ENCODE measurements at regions not wholly inside any gene's neighbourhood (a gene's known extent, or its start where the extent isn't known, plus 50 kb on each side); places are given as distances from the start of the nearest gene placed in this dataset.
"Not testable (repeated sequence)": the region's sequence is repeated elsewhere in the genome, so short reads cannot be mapped to it uniquely, and the experiment has no call there.

DNA sequence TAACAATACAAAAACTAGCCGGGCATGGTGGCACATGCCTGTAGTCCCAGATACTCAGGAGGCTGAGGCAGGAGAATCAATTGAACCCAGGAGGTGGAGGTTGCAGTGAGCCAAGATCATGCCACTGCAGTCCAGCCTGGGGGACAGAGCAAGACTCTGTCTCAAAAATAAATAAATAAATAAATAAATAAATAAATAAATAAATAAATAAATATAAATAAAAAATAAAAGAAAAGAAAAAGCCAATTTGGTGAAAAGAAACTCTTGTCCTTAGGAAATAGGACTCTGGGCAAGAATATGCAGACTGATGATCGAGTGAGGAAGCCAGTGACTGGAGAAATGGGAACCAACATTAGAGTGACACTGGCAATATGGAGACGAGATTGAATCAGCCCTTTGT is 171.9 kb upstream of the DCC start:
- DNase-seq (ENCODE audit: low read depth, low spot score) = not testable (repeated sequence)

DNA sequence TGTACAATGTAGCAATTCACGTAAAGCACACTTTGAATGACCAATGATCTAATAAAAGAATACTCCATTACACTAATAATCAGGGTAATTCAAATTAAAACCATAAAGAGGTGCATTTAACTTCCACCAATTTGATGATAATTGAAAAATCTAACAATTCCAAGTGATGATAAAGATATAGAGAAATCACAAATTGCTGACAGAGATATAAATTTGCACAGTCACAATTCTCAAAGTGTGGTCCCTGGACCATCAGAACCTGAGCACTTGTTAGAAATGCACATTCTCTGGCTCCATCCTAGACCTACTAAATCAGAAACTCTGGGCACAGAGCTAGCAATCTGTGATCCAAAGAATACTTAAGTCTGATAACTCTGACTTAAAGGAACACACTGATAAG is 165.8 kb upstream of the DCC start:
- no peak for DNase-seq (ENCODE audit: low read depth, low spot score)

DNA sequence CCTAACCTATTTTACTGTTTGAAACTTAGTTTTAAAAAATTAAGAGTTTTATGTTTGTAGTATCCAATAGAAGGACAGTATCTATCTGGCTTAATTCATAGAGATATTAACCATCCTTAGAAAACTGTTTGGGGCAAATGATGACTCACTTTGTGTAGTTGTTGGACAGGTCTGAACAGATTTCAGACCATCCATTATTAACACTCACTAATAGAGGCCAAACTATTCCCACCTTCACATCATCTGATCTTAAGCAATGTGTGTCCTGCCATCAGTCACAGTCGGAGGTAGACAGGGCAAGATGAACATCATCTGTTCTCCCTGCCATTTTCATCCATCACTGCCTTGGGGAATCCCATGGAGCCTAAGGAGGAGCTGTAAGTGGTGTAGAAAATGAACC is 164.6 kb upstream of the DCC start:
- no peak for DNase-seq (ENCODE audit: low read depth, low spot score)

DNA sequence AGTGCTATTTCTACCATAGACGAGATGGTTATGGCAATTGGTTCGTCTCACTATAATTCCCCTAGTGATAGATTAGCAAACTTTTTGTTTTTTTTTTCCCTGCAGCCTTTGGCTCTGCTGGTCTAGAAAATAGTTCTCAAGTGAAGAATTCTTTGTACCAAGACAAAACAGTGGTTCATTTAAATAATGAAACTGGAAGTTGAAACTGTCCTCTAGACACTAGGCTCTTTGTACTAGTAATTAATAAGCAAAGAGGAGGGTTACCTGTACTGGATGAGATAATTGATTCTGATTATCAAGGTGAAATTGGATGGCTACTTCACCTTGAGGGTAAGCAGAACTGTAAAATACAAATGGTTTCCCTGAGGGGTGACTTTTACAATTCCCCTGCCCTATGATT is 156.9 kb upstream of the DCC start:
- no peak for DNase-seq (ENCODE audit: low read depth, low spot score)

DNA sequence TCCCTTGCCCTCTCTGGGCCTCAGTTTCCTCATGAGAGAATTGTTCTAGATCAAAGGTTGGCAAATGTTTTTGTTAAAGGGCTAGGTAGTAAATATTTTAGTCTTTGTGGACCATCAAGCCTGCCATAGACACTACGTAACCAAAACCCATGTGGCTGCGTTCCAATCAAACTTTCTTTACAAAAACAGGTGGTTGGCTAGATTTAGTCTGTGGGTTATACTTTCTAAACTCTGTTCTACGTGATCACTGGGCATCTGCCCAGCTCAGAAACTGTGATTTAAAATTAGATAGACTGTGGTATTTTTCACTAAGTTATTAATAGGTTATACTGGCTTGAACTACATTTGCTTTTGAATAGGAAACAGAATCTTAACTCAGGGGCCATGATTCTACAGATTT is 149.8 kb upstream of the DCC start:
- DNase-seq (ENCODE audit: low read depth, low spot score) = no peak

DNA sequence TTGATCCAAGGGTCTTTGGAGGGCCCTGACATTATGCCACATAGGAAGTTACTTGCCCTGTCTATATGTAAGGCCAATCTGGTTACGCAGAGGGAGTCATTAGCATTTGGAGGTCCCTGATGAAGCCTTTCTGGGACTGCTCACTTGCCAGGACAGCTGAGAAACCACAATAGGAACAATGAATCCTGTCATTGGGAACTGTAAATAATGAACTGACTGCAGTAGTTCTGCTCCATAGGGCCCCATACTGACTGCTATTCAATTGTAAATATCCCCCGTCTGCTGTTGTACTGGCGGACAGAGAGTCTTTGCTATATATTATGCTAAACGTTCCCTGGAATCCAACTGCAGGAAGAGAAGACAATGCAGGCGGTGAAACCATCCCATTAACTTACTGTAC is 149.4 kb upstream of the DCC start:
- DNase-seq (ENCODE audit: low read depth, low spot score) = no peak

DNA sequence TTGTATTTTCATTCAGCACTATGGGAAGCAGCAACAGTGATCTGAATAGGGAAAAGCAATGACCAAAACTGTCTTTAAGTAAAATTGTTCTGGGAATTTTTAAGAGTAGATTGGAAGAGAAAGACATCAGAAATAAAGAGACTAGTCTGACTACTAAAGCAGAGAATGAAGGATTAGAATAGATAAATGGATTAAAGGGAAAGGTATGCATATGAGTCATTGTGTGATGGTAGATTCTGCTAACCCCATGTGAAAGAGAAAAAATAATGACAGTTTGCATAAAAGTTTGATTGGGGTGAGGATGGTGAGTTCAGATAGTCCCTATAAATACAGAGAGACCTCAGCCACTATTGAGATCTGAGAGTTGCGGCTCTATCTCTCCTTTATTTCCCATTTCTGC is 139.6 kb upstream of the DCC start:
- DNase-seq (ENCODE audit: low read depth, low spot score) = no peak

DNA sequence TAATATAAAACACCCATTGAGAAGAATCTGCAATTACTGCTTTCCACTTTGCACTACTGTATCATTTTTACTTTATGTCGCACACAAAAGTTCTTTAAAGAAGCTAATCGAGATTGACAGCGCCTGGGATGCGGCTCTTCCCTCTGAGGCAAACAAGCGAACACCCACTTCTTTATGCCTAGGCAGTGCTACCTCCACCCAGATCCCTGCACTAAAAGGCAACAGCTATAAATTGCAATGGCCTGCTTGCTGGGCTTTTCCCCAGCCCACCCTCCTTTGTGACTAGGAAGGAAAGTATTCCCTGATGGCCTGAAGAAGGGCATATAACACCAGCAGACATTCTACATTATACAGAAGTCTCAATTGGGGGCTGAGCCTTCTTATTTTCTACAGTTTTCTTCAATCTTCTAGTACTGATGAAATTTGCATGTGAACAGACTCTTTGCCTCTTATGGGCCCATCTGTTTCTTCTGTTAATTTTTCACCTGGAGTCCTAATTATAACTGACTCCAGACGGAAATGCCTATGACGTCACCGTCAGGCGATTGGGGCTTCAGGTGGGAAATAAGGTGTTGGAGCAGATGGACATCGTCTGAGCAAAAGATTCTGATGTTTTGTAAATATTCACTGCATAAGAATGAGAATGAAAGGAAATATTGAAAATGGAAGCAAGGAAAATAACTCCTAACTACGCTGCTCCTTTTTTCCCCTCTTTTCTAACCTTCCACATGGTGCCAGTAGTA is 138.9 kb upstream of the DCC start:
- no peak for DNase-seq (ENCODE audit: low read depth, low spot score)

DNA sequence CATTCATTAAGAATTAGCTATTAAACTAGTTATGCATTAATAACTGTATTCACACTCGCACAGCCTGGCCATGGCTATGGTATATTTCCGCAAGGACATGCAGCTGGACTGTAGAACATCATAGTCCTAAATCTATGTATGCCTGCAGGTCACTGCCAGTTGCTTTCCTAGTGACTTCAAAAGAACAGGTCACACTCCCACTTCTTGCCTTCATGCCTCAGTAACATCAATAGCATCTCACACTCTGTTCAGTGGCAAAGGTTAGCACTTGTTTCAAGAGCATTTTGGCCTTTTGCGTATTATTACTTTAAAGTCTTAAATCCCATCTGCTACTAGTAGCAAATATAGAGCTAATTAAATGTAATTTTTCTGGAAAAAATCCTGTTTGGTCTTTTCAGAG is 131.4 kb upstream of the DCC start:
- DNase-seq (ENCODE audit: low read depth, low spot score) = no peak

DNA sequence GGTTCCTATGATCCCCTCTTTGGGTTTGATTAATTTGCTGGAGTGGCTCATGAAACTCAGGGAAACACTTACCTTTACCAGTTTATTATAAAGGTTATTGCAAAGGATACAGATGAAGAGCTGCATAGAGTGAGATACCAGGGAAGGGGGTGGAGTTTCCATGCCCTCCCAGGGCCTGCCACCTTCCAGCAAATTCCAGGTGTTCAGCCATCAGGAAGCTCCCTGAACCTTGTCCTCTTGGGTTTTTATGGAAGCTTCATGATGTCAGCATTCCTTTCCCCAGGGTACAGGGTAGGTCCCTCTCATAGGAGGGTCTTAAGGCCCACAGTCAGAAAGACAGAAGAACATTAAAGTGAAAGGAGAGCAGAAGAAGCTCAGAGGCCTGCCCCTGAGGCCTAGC is 123.9 kb upstream of the DCC start:
- no peak for DNase-seq (ENCODE audit: low read depth, low spot score)

DNA sequence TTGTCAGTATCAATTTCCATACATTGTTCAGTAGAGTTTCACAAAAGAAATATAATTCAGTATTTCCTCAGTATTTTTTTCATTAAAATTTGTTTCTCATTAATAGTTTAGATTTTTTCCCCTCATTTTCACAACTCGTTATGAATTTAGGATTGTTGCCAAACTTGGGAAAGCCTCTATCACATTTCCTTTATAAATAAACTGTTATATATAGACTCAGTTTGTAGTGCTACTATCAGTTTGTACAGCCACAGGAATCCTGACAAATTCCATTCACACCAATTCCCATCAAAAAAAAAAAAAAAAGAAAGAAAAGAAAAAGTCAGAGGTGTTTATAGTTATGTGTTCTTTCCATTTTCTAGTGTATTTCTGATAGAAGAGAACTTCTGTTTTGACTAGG is 123.3 kb upstream of the DCC start:
- no peak for DNase-seq (ENCODE audit: low read depth, low spot score)

DNA sequence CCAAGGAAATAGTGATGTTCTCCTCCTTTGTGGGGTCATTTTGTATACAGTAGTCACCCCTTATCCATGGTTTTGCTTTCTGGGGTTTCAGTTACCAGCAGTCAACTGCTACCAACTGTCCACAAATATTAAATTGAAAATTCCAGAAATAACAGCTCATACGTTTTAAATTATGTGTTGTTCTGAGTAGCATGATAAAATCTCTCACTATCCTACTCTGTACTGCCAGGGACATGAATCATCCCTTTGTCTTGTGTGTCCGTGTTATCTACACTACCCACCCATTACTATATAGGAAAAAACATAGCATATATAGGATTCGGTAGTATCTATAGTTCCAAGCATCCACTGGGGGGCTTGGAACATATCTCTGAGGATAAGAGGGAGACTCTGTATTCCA is 120.9 kb upstream of the DCC start:
- DNase-seq (ENCODE audit: low read depth, low spot score) = no peak

DNA sequence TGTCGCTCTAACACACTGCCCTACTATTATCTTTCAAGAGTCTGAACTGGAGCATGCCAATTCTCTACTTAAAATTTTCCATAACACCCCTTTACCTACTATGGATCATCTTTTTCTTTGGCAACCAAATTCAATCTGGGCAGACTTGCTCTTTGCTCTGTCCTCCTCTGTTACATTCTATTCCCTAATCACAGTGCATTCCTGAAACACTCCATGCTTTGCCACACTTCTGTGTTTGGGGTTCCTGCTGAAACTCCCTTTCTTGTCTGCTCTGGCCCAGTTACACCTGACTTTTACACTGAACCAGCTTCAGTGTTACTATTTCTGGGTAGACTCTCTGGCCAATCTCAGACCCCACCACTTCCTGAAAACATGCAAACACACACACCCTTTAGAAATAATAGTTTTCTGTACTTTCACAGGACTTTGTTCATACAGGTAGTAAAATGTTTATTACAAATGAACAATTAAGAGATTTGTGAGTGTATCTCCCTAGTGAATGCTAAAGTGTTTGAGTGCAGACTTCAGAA is 119.9 kb upstream of the DCC start:
- DNase-seq (ENCODE audit: low read depth, low spot score) = no peak

DNA sequence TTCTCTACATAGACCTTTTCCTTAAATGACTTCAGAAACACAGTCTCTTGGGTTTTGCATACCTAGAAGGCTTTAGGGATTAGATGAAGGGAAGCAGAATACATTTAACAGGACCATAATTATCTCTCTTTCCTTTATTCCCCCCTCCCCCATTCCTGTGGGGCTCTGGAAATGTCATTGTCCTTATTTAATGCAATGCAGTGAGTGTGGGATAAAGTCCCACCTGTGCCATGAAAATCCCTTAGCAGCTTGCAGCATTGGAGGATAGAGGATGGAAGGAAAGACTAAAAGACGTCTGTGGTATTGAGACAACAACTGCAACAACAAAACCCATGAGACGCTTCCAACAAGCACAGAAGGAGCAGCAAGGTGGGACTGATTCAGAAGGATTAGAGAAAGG is 117.8 kb upstream of the DCC start:
- no peak for DNase-seq (ENCODE audit: low read depth, low spot score)

DNA sequence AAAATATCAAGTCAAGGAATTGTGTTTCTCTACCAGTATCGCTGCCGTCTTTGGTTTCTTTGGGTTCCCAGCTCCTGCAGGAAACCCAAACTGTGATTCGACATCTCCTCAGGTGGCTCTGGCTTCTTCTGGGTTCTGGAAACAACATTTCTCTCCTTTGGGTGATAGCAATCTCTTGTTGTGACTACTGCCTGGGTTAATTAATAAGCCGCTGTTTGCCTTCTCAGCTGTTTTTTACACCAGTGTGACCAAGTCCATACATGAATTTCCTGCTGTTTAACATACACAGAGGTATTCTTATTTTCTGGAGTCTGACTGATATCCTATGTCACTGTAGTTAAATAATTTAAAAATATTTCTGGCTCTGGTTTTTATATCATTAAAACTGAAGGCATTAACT is 112.5 kb upstream of the DCC start:
- no peak for DNase-seq (ENCODE audit: low read depth, low spot score)

DNA sequence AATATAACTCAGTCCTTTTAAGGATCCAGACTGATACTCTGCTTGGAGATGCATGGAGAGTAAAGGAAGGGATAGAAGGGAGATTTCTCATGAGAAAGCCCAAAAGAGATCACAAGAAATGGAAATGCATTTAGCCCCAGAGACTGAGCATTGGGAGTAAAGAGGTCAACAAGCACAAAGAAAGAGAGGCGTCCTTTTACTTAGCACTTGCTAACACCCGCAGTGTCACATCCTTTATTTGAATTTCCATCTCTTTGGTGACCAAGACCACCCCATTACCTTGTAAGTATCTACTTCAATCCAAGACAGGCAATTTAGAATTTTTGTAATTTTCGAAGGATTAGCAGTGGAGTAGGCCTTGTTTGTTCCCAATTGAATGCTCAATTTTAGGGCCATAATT is 111.8 kb upstream of the DCC start:
- DNase-seq (ENCODE audit: low read depth, low spot score) = peak; percentile 30

DNA sequence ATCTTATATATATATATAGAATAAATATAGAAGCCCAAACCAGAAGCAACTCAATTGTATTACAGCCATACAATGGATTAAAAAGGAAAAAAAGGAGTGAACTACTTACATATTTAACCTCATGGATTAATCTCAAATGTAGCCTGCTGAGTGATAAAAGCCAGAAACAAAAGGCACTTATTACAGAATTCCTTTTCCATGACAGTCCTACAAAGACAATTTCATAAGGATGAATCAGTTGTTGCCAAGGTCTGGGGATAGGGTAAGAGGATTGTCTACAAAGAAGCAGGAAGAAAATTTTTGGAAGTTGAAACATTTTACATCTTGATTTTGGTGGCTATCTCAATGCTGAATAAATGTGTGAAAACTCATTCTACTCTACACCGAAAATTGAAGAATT is 103.9 kb upstream of the DCC start:
- no peak for DNase-seq (ENCODE audit: low read depth, low spot score)

DNA sequence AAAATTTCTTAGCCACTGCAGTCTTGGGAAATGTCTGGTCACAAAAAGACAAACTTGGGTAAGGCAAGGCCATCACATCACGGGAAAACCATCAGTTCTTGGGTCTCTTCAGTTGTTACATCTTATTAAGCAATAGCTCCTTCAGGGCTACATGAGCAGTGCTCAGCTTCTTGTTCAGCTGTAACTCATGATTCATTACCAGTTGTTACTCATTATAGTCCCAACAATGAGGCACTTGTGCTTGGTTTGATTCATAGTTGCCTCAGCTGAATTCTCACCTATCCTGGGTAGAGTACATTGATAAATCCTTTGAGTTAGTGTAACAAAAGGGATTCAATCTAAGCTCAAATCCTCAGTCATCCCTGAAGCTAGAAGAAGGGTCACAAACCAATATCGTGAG is 102.4 kb upstream of the DCC start:
- no peak for DNase-seq (ENCODE audit: low read depth, low spot score)

DNA sequence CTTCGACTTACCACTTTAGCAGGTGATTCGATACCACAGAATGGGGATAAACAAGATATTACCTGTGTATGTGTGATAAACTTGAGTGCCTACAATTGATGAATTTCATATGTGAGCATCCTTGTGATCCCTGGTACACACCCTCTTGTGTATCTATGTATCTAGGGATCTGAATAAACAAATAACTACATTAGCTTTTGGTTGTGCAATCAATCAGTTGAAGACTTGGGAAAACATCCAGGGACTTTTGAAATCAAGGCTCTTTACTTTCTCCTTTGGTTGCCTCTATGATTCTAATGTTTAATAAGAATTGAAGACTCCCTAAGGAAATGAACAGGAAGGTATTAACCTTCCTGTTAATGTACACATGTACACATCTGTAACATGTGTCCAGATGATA is 97.3 kb upstream of the DCC start:
- no peak for DNase-seq (ENCODE audit: low read depth, low spot score)

DNA sequence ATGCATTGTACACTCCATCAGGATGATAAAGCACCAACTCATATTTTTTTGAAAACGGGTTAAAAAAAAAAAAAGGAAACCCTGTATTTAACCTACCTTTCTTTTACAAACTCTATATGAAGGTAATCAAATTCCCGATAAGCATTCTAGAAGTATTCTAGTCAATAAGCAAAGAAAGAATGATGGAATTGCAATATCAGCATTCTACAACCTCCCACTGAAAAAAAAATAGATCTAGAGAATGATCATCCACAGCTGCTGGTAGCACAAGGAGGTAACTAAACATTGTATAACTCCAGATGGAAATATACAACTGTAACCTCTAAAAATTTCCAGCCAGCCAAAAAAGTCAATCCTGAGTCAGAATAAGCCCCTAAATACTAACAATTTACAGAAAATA is 95.3 kb upstream of the DCC start:
- DNase-seq (ENCODE audit: low read depth, low spot score) = no peak

DNA sequence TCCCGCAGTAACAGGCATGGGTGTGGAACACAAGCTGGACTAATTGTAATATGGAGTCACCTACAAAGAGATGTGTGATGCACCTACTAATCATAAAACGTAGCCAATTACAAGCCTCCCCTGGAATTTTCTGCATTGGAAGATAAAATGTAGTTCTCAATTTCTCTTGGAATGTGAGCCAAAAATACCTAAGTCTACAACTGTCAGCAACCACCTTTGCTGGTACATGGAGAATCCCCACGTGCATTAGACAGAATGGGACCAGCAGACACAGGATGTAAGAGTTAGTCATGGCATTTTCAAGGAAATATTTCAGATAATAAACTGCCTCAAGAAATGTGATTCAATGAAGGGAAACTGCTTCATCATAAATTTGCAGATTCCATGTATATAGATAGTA is 85.6 kb upstream of the DCC start:
- no peak for DNase-seq (ENCODE audit: low read depth, low spot score)

DNA sequence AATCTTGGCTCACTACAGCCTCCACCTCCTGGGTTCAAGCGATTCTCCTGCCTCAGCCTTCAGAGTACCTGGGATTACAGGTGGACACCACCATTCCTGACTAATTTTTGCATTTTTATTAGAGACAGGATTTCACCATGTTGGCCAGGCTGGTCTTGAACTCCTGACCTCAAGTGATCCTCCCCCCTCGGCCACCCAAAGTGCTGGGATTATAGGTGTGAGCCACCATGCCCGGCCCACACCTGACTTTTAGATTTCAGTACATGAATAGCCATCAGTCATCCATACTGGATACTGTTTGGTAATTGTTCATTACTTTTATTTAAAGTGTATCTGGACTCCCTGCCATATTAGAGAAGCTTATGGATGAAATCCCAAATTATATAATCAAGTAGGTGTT is 82.6 kb upstream of the DCC start:
- not testable (repeated sequence) for DNase-seq (ENCODE audit: low read depth, low spot score)

DNA sequence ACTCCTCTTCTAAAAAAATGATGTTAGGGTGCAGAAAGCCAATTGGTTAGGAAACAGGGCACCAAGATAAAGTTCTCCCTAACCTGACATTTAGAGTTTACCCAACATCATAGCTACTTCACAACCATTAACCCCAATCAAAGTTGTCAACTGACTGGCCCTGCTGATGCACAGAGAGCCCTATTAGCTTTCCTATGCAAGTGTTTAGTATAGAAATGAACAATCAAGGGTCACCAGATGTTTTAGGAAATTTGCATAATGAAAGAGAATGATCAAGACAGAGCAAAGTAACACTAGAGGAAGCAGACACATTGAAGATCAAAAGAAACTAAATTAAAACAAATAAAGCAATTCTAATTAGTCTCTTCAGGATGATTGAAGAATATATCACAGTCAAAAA is 64.2 kb upstream of the DCC start:
- no peak for DNase-seq (ENCODE audit: low read depth, low spot score)

DNA sequence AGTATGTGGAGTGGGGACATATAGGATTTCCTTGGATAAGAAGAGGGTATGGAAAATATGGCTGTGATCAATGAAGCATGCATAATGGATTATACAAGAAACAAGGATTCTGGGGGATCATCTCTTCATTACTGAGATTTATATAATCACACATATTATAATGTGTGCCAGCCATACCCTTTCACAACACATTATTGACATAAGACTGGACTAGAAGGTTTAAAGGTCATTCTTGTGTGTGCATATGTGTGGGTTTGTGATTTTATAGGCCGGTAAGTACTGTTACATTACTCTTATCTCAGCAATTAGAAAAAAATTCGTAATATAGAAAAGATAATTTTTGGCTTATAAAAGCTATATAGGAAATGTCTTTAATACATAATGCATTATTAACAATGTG is 62.2 kb upstream of the DCC start:
- no peak for DNase-seq (ENCODE audit: low read depth, low spot score)

All from iPS DF 19.7 (cell line).